GM12878 (cell line): ENCODE measurements at regions not wholly inside any gene's neighbourhood (a gene's known extent, or its start where the extent isn't known, plus 50 kb on each side); places are given as distances from the start of the nearest gene placed in this dataset. TPM values are rescaled to one million over a fixed set of nuclear protein-coding genes. Genes with fewer than 3 reads are reported as not detected.

ENCODE experiments used
- ATAC-seq: fragments of 200-7000 bp; cut with Tn5 transposase; 3 replicates; pipeline ENCODE4 v1.9.1; 2020; ENCODE audit warnings: mild to moderate bottlenecking, moderate library complexity
- BruUV-seq: library from RNA; stranded (reverse); fragments of 400-500 nt; replicated peaks from 2 replicates; lab custom pipeline; 2021; lab: Mats Ljungman, UMichigan
- CTCF ChIA-PET: fragments of 300-600 bp; sonication (Branson Sonifier 250); formaldehyde crosslinking; extraction: SDS; loops from one replicate; lab custom pipeline; 2021; ENCODE audit warnings: inconsistent platforms; lab: Yijun Ruan, JAX
- POLR2A ChIA-PET: fragments of 350-600 bp; formaldehyde crosslinking; extraction: SDS; loops from one replicate; lab custom pipeline; 2021; ENCODE audit warnings: inconsistent platforms; lab: Charles Lee
- RAD21 ChIA-PET: fragments of 300-600 bp; sonication (Branson Sonifier 250); formaldehyde crosslinking; loops from one replicate; lab custom pipeline; 2023; ENCODE audit warnings: antibody characterized with exemption; ENCODE audit not compliant: unreplicated experiment; lab: Charles Lee
- SMC1A ChIA-PET: fragments of 300-600 bp; sonication (Branson Sonifier 250); formaldehyde crosslinking; loops from one replicate; lab custom pipeline; 2023; ENCODE audit not compliant: unreplicated experiment, uncharacterized antibody; lab: Charles Lee
- DNase-seq: peaks from one replicate; pipeline ENCODE4 v3.0.0-alpha.2; 2011; ENCODE audit warnings: low read depth, low spot score
- FAIRE-seq: peaks from 3 replicates; lab custom pipeline; 2011; peaks lifted over from hg19 to GRCh38; lab: Jason Lieb, UNC
- H2AFZ ChIP-seq: 2 replicates; pipeline ENCODE4 v1.6.0; 2011; ENCODE audit warnings: low read depth, low read length, control low read depth; ENCODE audit not compliant: control insufficient read depth
- H3K27ac ChIP-seq: 2 replicates; pipeline ENCODE4 v1.5.1; 2011; ENCODE audit warnings: control low read depth; ENCODE audit not compliant: control insufficient read depth, insufficient read depth
- H3K27me3 ChIP-seq, 2 experiments: replicated peaks in 1 of 2; 2 replicates each; pipeline versions ENCODE4 v1.6.0 to v1.6.1; 2011; ENCODE audit warnings: low read length in 1 of 2; ENCODE audit not compliant: control insufficient read depth in 2 of 2, insufficient read depth in 2 of 2
- H3K36me3 ChIP-seq, 2 experiments: 2 replicates each; pipeline ENCODE4 v1.5.1; 2011; ENCODE audit warnings: low read length in 1 of 2; ENCODE audit not compliant: control insufficient read depth in 2 of 2, insufficient read depth in 2 of 2
- H3K4me1 ChIP-seq: 2 replicates; pipeline ENCODE4 v1.6.1; 2011; ENCODE audit warnings: mild to moderate bottlenecking, low read length, moderate library complexity, mixed read lengths; ENCODE audit not compliant: control insufficient read depth, insufficient read depth
- H3K4me2 ChIP-seq: 2 replicates; pipeline ENCODE4 v1.6.0; 2011; ENCODE audit warnings: control low read depth; ENCODE audit not compliant: control insufficient read depth, insufficient read depth
- H3K4me3 ChIP-seq: fragments of 200-600 bp; sonication (generic); 2 replicates; pipeline ENCODE4 v1.5.1; 2016
- H3K79me2 ChIP-seq: 2 replicates; pipeline ENCODE4 v1.6.0; 2011; ENCODE audit warnings: low read length; ENCODE audit not compliant: control insufficient read depth, insufficient read depth
- H3K9ac ChIP-seq: 2 replicates; pipeline ENCODE4 v1.8.0; 2011; ENCODE audit warnings: low read length, control low read depth, mixed read lengths; ENCODE audit not compliant: control insufficient read depth, insufficient read depth
- H3K9me3 ChIP-seq: replicated peaks from 3 replicates; pipeline ENCODE4 v1.5.1; 2011; ENCODE audit warnings: mild to moderate bottlenecking, low read length; ENCODE audit not compliant: control insufficient read depth, insufficient read depth
- H4K20me1 ChIP-seq: 2 replicates; pipeline ENCODE4 v1.6.0; 2011; ENCODE audit not compliant: control insufficient read depth, insufficient read depth
- EP300 ChIP-seq, 2 experiments: fragments of 150-350 bp in 1 of 2; IDR thresholded peaks; 2 replicates each; pipeline ENCODE4 v1.6.1; 2011 to 2012; ENCODE audit warnings: low read depth in 2 of 2, low read length in 2 of 2, borderline replicate concordance in 1 of 2, improper control_type of control experiment in 1 of 2, inconsistent platforms in 1 of 2; ENCODE audit not compliant: control insufficient read depth in 1 of 2
- SMC3 ChIP-seq: IDR thresholded peaks from 2 replicates; pipeline ENCODE4 v1.6.1; 2011; ENCODE audit warnings: low read length, improper control_type of control experiment, borderline replicate concordance
- TCF7 ChIP-seq: IDR thresholded peaks from 2 replicates; pipeline ENCODE4 v1.6.1; 2014; ENCODE audit warnings: antibody characterized with exemption, borderline replicate concordance
- in situ Hi-C: fragments of 300-500 bp; cut with MboI; formaldehyde crosslinking; loops from 9 replicates; pipeline ENCODE4 v1.14.3; 2018; ENCODE audit warnings: mixed read lengths
- intact Hi-C: fragments of 100-400 bp; cut with micrococcal nuclease; formaldehyde crosslinking; loops from one replicate; pipeline ENCODE4 v1.14.2; 2022; ENCODE audit not compliant: unreplicated experiment
- small RNA-seq: library from RNA; depleted of rRNA; stranded (forward); fragments of <200 nt; gene quantifications from one replicate; pipeline ENCODE3, GENCODE V24; 2014

- in situ Hi-C loops, result no loop called here
Observed at GRCh38 chr6:27528714-27529113, 55.8 kb upstream of the ZNF184 start.

More at GRCh38 chr6:27528714-27529113, 55.8 kb upstream of the ZNF184 start:
- intact Hi-C loops, result no loop called here
- H3K4me3 ChIP-seq, result no peak overlapping the region
- no peaks in the 10 kb centered on the region for H3K4me1 ChIP-seq
- ChIA-PET SMC1A (no interaction called here), POLR2A (no interaction called here), CTCF (no interaction called here), RAD21 (no interaction called here)
- no peak overlapping the region for H2AFZ ChIP-seq
- H4K20me1 ChIP-seq, result no peaks in the 10 kb centered on the region
- no peaks in the 10 kb centered on the region for H3K79me2 ChIP-seq
- ATAC-seq (no peak), FAIRE-seq (no peak), DNase-seq (no peak)
- no peaks in the 10 kb centered on the region for H3K9me3 ChIP-seq
- H3K36me3 ChIP-seq, result no peaks in the 10 kb centered on the region
- H3K9ac ChIP-seq, result no peak overlapping the region
- H3K4me2 ChIP-seq, result no peak overlapping the region
- no TSS peak for BruUV-seq
- H3K27me3 ChIP-seq, result no peaks in the 10 kb centered on the region
- TF ChIP-seq EP300 (IDR thresholded peaks at IDR 0.05; ENCODE audit: borderline replicate concordance in 1 of 2, control insufficient read depth in 1 of 2, low read depth in 2 of 2, low read length in 2 of 2) (no peak), SMC3 (no peak), TCF7 (no peak)
- no peak overlapping the region for H3K27ac ChIP-seq

Small RNAs in the stretch of these regions (small RNA-seq; reads per million reads assigned to genes)
- not detected for gene AL031229.1
- 0.86 reads per million, percentile 26 among the genes with 10 or more reads in this experiment for gene HIST1H4PS1
- not detected for gene RNU6-471P
